HL-60 (cell line): ENCODE measurements at regions not wholly inside any gene's neighbourhood (a gene's known extent, or its start where the extent isn't known, plus 50 kb on each side); places are given as distances from the start of the nearest gene placed in this dataset.

ENCODE experiments used
- DNase-seq, 2 experiments: peaks; one replicate each; pipeline ENCODE4 v3.0.0-alpha.2; 2010 to 2020; ENCODE audit warnings: low read depth in 1 of 2, low spot score in 1 of 2
- H3K27ac ChIP-seq: fragments of 250-450 bp; sonication (Bioruptor Pico); replicated peaks from 2 replicates; pipeline ENCODE4 v1.5.1; 2020; ENCODE audit warnings: mild to moderate bottlenecking, moderate library complexity
- H3K27me3 ChIP-seq: fragments of 250-450 bp; sonication (Bioruptor Pico); 2 replicates; pipeline ENCODE4 v1.5.1; 2021; ENCODE audit warnings: mild to moderate bottlenecking, moderate library complexity; ENCODE audit not compliant: insufficient read depth, poor library complexity, severe bottlenecking
- H3K4me3 ChIP-seq: replicated peaks from 2 replicates; pipeline ENCODE4 v1.5.1; 2011; ENCODE audit warnings: mild to moderate bottlenecking, control low read depth, low read length; ENCODE audit not compliant: insufficient read depth
- CTCF ChIP-seq: IDR thresholded peaks from one replicate; pipeline ENCODE4 v1.5.1; 2011; ENCODE audit warnings: low read length, control low read depth, inconsistent platforms; ENCODE audit not compliant: insufficient read depth
- GABPA ChIP-seq: IDR thresholded peaks from 2 replicates; pipeline ENCODE4 v1.6.1; 2012; ENCODE audit warnings: low read depth
- POLR2AphosphoS5 ChIP-seq: IDR thresholded peaks from 2 replicates; pipeline ENCODE4 v1.6.1; 2012; ENCODE audit warnings: low read depth
- REST ChIP-seq: IDR thresholded peaks from 2 replicates; pipeline ENCODE4 v1.6.1; 2012; ENCODE audit warnings: low read depth; ENCODE audit not compliant: insufficient replicate concordance
- SPI1 ChIP-seq: IDR thresholded peaks from 2 replicates; pipeline ENCODE4 v1.6.1; 2012; ENCODE audit warnings: low read depth, mild to moderate bottlenecking, borderline replicate concordance

GRCh38 chr13:64057372-64058020 is 2641.8 kb upstream of the PCDH20 start:
- TF ChIP-seq SPI1 (no peak), POLR2AphosphoS5 (no peak), GABPA (no peak), CTCF (no peak), REST (no peak)
- no peak for DNase-seq
- Histone ChIP-seq H3K27me3 (no peaks in the 10 kb centered on the region), H3K4me3 (no peak overlapping the region), H3K27ac (no peak overlapping the region)

GRCh38 chr13:64054321-64054720 is 2638.7 kb upstream of the PCDH20 start:
- H3K27me3 ChIP-seq, result no peaks in the 10 kb centered on the region
- DNase-seq, result no peak
- TF ChIP-seq POLR2AphosphoS5 (no peak), GABPA (no peak), CTCF (no peak), SPI1 (no peak), REST (no peak)
- no peak overlapping the region for H3K4me3 ChIP-seq
- H3K27ac ChIP-seq, result no peak overlapping the region

GRCh38 chr13:64052521-64052920 is 2636.9 kb upstream of the PCDH20 start:
- Histone ChIP-seq H3K27ac (no peak overlapping the region), H3K27me3 (no peaks in the 10 kb centered on the region), H3K4me3 (no peak overlapping the region)
- TF ChIP-seq POLR2AphosphoS5, result no peak
- no peak for TF ChIP-seq CTCF
- TF ChIP-seq REST, result no peak
- TF ChIP-seq SPI1, result no peak
- no peak for TF ChIP-seq GABPA
- DNase-seq, result no peak
